Calu3 (cell line): ENCODE measurements at regions not wholly inside any gene's neighbourhood (a gene's known extent, or its start where the extent isn't known, plus 50 kb on each side); places are given as distances from the start of the nearest gene placed in this dataset.

Source experiments
- BruUV-seq: library from RNA; stranded (reverse); fragments of 400-500 nt; replicated peaks from 2 replicates; lab custom pipeline; 2021; lab: Mats Ljungman, UMichigan
- CTCF ChIA-PET: fragments of 300-600 bp; sonication (Branson Sonifier 250); formaldehyde crosslinking; loops from one replicate; lab custom pipeline; 2022; ENCODE audit warnings: antibody characterized with exemption; lab: Charles Lee
- DNase-seq: peaks from one replicate; pipeline ENCODE4 v3.0.0; 2022
- H3K27ac Mint-ChIP-seq: one replicate; pipeline ENCODE4 v1.8.0; 2022; ENCODE audit warnings: mixed read lengths; ENCODE audit not compliant: unreplicated experiment
- H3K27me3 Mint-ChIP-seq: one replicate; pipeline ENCODE4 v1.8.0; 2022; ENCODE audit warnings: mixed read lengths; ENCODE audit not compliant: unreplicated experiment
- H3K36me3 Mint-ChIP-seq: one replicate; pipeline ENCODE4 v1.8.0; 2022; ENCODE audit warnings: mild to moderate bottlenecking, moderate library complexity, mixed read lengths; ENCODE audit not compliant: insufficient read depth, unreplicated experiment
- H3K4me1 Mint-ChIP-seq: one replicate; pipeline ENCODE4 v1.8.0; 2022; ENCODE audit warnings: mild to moderate bottlenecking, low read depth, mixed read lengths; ENCODE audit not compliant: unreplicated experiment
- H3K4me3 Mint-ChIP-seq: one replicate; pipeline ENCODE4 v1.8.0; 2022; ENCODE audit warnings: mild to moderate bottlenecking, low read depth, moderate library complexity, mixed read lengths; ENCODE audit not compliant: unreplicated experiment
- H3K9me3 Mint-ChIP-seq: one replicate; pipeline ENCODE4 v1.8.0; 2022; ENCODE audit warnings: low read depth, mixed read lengths; ENCODE audit not compliant: unreplicated experiment
- intact Hi-C: fragments of 100-400 bp; cut with micrococcal nuclease; formaldehyde crosslinking; loops from one replicate; pipeline ENCODE4 v1.10.0; 2022; ENCODE audit not compliant: unreplicated experiment
- TF ChIP-seq, protein P1 (sequence below): fragments of 200-600 bp; IDR thresholded peaks from one replicate; pipeline ENCODE4 v1.8.0; 2022; ENCODE audit warnings: antibody characterized with exemption; ENCODE audit not compliant: unreplicated experiment

DNA sequence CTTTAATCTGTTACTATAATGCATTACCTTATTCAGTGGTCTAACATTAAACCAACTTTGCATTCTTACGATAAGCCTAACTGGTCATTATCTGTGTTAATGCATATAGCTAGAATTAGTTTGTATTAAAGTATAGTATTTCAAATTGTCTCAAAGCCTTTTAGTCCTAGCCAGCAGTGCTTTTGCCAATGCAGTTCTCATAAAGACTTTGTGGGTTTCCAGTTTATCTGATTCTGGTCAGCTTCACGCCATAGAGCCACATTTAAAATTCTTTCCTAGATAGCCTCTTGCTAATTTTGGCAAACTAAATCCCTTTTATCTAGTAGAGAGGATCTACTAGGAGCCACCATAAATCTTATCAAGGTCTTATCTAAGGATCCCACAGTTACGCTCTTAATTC is 78.9 kb upstream of the VASH1 start:
- TF ChIP-seq, protein P1, sequence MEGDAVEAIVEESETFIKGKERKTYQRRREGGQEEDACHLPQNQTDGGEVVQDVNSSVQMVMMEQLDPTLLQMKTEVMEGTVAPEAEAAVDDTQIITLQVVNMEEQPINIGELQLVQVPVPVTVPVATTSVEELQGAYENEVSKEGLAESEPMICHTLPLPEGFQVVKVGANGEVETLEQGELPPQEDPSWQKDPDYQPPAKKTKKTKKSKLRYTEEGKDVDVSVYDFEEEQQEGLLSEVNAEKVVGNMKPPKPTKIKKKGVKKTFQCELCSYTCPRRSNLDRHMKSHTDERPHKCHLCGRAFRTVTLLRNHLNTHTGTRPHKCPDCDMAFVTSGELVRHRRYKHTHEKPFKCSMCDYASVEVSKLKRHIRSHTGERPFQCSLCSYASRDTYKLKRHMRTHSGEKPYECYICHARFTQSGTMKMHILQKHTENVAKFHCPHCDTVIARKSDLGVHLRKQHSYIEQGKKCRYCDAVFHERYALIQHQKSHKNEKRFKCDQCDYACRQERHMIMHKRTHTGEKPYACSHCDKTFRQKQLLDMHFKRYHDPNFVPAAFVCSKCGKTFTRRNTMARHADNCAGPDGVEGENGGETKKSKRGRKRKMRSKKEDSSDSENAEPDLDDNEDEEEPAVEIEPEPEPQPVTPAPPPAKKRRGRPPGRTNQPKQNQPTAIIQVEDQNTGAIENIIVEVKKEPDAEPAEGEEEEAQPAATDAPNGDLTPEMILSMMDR = no peak
- no peak overlapping the region for H3K27ac Mint-ChIP-seq
- intact Hi-C loops = no loop called here
- H3K4me3 Mint-ChIP-seq = no peak overlapping the region
- no peak for DNase-seq
- H3K36me3 Mint-ChIP-seq = no peaks in the 10 kb centered on the region
- BruUV-seq = no TSS peak
- H3K4me1 Mint-ChIP-seq = no peaks in the 10 kb centered on the region
- peaks cover 7% of the 10 kb centered on the region for H3K9me3 Mint-ChIP-seq
- peaks cover 9% of the 10 kb centered on the region for H3K27me3 Mint-ChIP-seq
- CTCF ChIA-PET = no interaction called here

DNA sequence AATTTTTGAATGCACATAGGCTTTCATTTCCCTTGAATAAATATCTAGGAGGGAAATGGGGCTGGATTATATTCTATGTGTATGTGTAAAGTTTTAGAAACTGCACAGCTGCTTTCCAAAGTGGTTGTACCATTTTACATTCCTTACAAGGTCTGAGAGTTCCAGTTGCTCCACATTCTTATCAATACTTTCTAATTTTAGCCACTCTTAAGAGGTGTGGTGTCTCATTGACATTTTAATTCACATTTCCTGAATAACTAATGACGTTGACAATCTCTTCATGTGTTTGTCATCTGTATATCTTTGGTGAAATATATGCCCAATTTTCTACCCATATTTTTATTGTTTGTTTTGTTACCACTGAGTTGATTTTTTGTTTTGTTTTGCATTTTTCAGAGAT is 74.6 kb upstream of the VASH1 start:
- CTCF ChIA-PET = no interaction called here
- Mint-ChIP-seq H3K4me1 (no peaks in the 10 kb centered on the region), H3K36me3 (no peaks in the 10 kb centered on the region), H3K9me3 (peaks cover 7% of the 10 kb centered on the region), H3K4me3 (no peak overlapping the region), H3K27me3 (no peaks in the 10 kb centered on the region), H3K27ac (no peak overlapping the region)
- no peak for DNase-seq
- BruUV-seq = no TSS peak
- intact Hi-C loops = no loop called here
- TF ChIP-seq, protein P1 = no peak

DNA sequence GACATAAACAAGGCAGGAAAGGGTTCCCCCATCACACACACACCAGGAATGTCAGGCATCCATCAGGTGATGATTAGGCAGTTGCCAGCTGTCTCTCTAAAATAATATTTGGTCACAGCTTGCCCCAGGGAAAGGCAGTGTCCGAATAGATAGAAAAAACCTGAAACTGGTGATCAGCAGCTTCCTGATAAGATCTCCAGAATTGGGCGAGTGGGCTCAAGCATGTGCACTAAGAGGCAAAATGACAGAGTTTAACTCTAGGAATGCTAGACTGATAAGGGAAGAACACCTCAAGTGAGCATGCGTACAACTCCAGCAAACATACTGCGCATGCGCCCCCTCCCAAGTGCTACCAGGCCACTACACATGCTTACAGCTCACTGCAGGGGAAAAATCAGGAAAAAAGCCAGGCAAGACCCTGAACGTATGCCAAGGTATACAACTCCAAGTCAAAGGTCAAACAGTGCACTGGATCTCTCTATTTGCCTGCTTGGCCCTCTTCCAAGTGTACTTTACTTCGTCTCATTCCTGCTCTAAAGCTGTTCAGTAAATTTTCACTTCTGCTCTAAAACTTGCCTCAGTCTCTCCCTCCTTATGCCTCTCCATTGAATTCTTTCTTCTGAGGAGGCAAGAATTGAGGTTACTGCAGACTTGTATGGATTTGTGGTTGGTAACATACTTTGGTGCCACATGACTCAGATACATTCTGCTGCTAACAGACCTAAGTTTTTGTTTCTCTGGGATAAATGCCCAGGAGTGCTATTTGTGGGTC is 73.5 kb upstream of the VASH1 start:
- Mint-ChIP-seq H3K27ac (no peak overlapping the region), H3K9me3 (peaks cover 6% of the 10 kb centered on the region), H3K27me3 (peaks cover 9% of the 10 kb centered on the region), H3K4me1 (no peaks in the 10 kb centered on the region), H3K36me3 (no peaks in the 10 kb centered on the region), H3K4me3 (no peak overlapping the region)
- intact Hi-C loops = no loop called here
- no peak for DNase-seq
- TF ChIP-seq, protein P1 = no peak
- CTCF ChIA-PET = no interaction called here
- BruUV-seq = no TSS peak

DNA sequence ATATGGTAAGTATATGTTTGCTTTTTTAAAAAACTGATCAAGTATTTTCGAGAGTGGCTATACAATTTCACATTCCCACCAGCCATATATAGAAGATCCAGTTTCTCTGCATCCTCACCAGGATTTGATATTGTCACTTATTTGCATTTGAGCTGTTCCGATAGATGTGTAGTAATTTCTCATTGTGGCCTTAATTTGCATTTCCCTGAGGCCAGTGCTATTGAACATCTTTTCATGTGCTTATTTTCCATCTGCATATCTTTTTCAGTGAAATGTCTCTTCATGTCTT is 72.9 kb upstream of the VASH1 start:
- H3K27me3 Mint-ChIP-seq = peaks cover 12% of the 10 kb centered on the region
- BruUV-seq = no TSS peak
- H3K9me3 Mint-ChIP-seq = peaks cover 5% of the 10 kb centered on the region
- TF ChIP-seq, protein P1 = no peak
- H3K4me3 Mint-ChIP-seq = no peak overlapping the region
- CTCF ChIA-PET = no interaction called here
- no peaks in the 10 kb centered on the region for H3K4me1 Mint-ChIP-seq
- intact Hi-C loops = no loop called here
- H3K27ac Mint-ChIP-seq = no peak overlapping the region
- H3K36me3 Mint-ChIP-seq = no peaks in the 10 kb centered on the region
- DNase-seq = no peak
